Islet precursor cell (in vitro differentiated cells): ENCODE measurements at regions not wholly inside any gene's neighbourhood (a gene's known extent, or its start where the extent isn't known, plus 50 kb on each side); places are given as distances from the start of the nearest gene placed in this dataset.
"Not testable (repeated sequence)": the region's sequence is repeated elsewhere in the genome, so short reads cannot be mapped to it uniquely, and the experiment has no call there.

Experiments used
- DNase-seq: peaks from one replicate; pipeline ENCODE4 v3.0.0-alpha.2; 2018

- no peak for DNase-seq
These were observed 139.7 kb downstream of the C9orf152 start for GRCh38 chr9:110068212-110068611.

GRCh38 chr9:110069326-110070248 lies 138.4 kb downstream of the C9orf152 start:
- DNase-seq, result no peak

DNA sequence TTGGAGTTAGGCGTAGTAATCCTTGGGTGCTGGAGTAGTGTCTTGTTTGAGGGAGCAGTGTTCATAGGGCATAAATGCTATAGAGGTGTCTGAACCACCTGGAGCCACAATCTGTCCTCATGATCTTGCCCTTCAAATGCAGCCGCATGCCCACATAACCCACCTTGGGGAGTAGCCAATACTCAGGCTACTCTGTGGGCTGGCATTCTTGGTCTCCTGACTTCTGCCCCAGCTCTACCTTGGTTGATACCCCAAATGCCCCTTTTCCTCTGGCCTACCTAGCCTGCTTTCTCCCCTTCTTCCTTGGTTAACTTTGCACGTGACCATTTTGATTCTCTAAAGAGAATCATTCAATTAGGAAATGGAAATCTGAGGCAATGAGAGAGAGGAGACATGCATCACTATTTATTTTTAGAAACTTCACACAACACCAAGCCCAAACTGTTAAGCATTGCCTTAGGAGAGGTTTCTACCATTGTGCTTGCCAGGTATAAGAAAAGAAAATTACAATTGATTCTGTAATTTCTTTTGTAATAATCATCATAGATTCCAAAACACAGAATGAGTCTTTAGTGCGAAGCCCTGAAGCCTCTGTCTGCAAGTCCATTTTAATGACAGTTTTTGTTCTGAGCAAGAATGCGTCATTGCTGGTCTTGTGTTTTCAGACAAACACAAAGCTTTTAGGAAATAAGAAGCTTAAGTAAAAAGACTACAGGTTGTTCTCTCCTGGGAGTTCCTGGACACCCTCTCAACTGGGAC lies 135.2 kb downstream of the C9orf152 start:
- no peak for DNase-seq

GRCh38 chr9:110073356-110073905 lies 134.5 kb downstream of the C9orf152 start:
- DNase-seq, result no peak

DNA sequence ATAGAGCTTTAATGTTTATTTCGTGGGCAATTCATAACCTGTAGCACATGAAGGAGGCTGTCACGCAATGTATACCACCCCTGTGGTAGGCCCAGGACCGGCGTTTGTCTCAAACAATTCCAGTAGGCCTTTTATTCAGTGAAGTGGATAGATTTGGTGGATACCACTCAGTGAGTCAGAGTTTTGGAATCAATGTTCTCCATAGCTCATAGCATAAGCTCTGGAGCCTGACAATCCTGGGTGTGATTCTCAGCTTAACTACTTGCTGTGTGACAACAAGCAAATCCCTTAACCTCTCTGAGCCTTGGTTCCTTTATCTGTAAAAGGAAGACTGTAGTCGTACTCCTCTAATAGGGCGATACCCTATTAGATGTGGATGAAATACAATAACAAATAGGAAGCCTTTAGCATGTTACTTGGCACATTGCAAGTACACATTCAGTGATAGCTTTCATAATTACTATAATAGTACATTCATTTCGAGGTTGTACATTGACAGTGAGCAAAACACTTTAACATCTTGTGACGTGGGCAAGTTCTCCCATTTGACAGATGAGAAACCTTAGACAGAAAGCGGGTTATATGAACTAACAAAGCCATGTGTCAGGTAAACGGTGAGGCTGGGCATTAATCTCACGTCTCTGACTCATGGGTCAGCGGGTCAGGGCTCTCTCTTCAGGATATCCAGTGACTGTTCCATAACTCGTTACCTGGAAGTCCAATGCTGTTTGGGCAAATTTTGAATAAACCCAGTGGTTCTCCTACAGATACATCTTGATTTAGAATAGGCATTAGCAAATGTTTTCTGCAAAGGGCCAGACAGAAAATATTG lies 130.8 kb downstream of the C9orf152 start:
- DNase-seq, result no peak

- no peak for DNase-seq
These were observed 130.0 kb downstream of the C9orf152 start for GRCh38 chr9:110077925-110078324.

GRCh38 chr9:110078604-110079003 lies 129.4 kb downstream of the C9orf152 start:
- no peak for DNase-seq

- no peak for DNase-seq
These were observed 126.6 kb downstream of the C9orf152 start for GRCh38 chr9:110081395-110081794.

GRCh38 chr9:110083866-110084265 lies 124.1 kb downstream of the C9orf152 start:
- no peak for DNase-seq

GRCh38 chr9:110086537-110086936 lies 121.4 kb downstream of the C9orf152 start:
- DNase-seq, result no peak

DNA sequence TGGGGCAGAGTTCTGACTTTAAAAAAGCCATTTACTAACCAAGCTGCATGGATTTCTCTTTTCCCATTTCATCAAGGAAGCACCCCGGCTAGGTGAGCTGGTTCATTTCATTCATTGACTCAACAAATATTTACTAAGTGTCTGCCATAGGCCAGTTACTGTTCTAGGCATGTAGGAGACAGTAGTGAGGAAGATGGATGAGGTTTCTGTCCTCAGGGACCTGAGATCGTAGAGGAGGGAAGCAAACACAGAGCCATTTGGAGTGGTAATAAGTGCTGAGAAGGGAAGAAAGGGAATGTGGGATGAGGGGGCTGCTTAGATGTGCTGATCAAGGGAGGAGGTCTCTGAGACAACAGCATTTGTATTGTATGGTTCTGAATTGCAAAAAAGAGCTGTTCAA lies 120.4 kb downstream of the C9orf152 start:
- DNase-seq, result no peak

- peak; percentile 8 for DNase-seq
These were observed 119.9 kb downstream of the C9orf152 start for GRCh38 chr9:110088099-110088498.

- no peak for DNase-seq
These were observed 118.1 kb downstream of the C9orf152 start for GRCh38 chr9:110089681-110090370.

DNA sequence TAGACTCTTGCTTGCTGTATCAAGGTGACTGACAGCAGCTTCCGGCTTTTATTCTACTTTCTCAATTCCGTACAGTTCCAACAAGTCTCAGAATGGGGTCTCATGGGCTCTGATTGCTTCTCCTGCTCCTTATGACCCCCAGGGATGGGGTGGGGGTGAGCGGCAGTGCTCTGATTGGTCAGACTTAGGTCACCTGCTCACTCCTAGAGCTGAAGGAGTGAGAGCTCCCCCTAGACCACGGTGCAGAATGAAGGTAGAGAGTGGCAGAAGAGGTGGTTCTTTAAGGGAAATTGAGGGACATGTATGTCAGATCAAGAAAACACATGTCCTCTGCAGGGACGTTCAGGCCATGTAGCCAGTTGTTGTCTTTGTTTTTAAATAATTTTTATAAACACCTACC lies 115.2 kb downstream of the C9orf152 start:
- peak; percentile 30 for DNase-seq

GRCh38 chr9:110093417-110093816 lies 114.5 kb downstream of the C9orf152 start:
- no peak for DNase-seq

- no peak for DNase-seq
These were observed 114.1 kb downstream of the C9orf152 start for GRCh38 chr9:110093871-110094270.

GRCh38 chr9:110095161-110095595 lies 112.8 kb downstream of the C9orf152 start:
- DNase-seq, result no peak

DNA sequence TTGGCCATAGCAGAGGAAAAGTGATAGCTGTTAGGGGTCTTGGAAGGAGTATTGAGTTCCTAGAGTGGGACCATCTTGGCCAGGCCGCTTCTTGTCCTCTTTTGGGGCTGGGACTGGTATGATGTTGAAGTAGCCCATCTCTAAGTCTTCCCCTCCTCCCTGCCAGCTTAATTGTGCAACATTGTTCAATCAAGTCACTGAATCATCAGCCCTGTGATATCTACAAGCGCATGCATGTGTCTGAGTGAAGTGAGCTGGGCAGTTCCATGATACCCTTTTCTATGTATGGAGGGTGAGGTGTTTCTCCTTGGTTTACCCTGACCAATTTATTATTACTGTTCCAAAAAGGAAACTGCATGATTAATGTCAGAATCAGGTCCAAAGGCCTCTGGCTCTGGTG lies 112.2 kb downstream of the C9orf152 start:
- no peak for DNase-seq

- DNase-seq, result not testable (repeated sequence)
These were observed 111.3 kb downstream of the C9orf152 start for GRCh38 chr9:110096674-110097073.

DNA sequence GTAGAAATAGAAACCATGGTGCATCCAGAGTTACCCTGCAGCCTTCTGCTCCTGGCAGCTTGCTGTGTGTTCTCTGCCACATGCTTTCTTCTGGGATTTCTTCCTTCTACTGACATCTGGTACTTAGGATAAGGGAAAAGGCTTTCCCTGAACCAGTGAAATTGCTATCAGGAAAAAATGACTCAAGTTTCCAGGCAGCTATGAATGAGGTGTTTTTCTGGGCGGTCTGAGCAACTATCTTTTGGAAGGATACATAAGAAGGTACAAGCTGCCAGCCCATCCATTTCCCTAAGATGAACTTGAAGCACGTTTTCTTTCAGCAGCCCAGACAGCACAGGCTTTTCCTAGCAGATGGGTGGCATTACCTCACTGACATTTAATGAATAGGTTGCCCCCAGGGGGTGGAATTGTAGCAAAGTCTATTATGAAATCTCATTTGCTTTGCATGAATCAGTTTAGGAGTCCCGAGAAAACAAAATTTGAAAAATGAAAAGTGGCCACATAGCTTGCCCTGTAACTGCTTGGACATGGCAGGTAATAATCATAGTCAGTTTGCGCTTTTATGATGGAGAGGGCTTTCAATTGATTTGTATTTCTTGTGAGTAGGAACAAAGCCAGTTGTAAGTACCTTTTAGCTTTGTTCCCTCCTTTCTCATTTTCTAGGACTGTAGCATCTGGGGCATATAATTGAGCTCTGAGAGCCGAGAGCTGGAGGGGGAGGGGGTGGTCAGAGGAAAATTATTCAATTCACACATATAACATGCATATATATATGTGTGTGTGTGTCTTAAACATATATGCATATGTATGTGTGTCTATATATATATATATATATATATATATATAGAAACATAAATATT lies 108.5 kb downstream of the C9orf152 start:
- DNase-seq, result no peak

- DNase-seq, result no peak
These were observed 106.3 kb downstream of the C9orf152 start for GRCh38 chr9:110101531-110102161.
